Endothelial cell (in vitro differentiated cells): ENCODE measurements at regions not wholly inside any gene's neighbourhood (a gene's known extent, or its start where the extent isn't known, plus 50 kb on each side); places are given as distances from the start of the nearest gene placed in this dataset.

Experiments
- DNase-seq: peaks from one replicate; pipeline ENCODE4 v3.0.0; 2021; ENCODE audit warnings: low spot score
- H3K27ac Mint-ChIP-seq: one replicate; pipeline ENCODE4 v1.8.0; 2021; ENCODE audit warnings: mixed read lengths, inconsistent platforms; ENCODE audit not compliant: unreplicated experiment
- H3K27me3 Mint-ChIP-seq: one replicate; pipeline ENCODE4 v1.8.0; 2021; ENCODE audit warnings: mild to moderate bottlenecking, moderate library complexity, mixed read lengths, inconsistent platforms; ENCODE audit not compliant: unreplicated experiment
- H3K36me3 Mint-ChIP-seq: one replicate; pipeline ENCODE4 v1.8.0; 2021; ENCODE audit warnings: mild to moderate bottlenecking, low read depth, mixed read lengths, inconsistent platforms; ENCODE audit not compliant: unreplicated experiment
- H3K4me1 Mint-ChIP-seq: one replicate; pipeline ENCODE4 v1.8.0; 2021; ENCODE audit warnings: mild to moderate bottlenecking, mixed read lengths, inconsistent platforms; ENCODE audit not compliant: unreplicated experiment
- H3K4me3 Mint-ChIP-seq: one replicate; pipeline ENCODE4 v1.8.0; 2021; ENCODE audit warnings: mild to moderate bottlenecking, mixed read lengths, inconsistent platforms; ENCODE audit not compliant: unreplicated experiment
- H3K9me3 Mint-ChIP-seq: one replicate; pipeline ENCODE4 v1.8.0; 2021; ENCODE audit warnings: mixed read lengths, inconsistent platforms; ENCODE audit not compliant: unreplicated experiment
- CTCF ChIP-seq: fragments of 200-600 bp; sonication (generic); IDR thresholded peaks from one replicate; pipeline ENCODE4 v1.5.0; 2021; ENCODE audit warnings: antibody characterized with exemption; ENCODE audit not compliant: unreplicated experiment

DNA sequence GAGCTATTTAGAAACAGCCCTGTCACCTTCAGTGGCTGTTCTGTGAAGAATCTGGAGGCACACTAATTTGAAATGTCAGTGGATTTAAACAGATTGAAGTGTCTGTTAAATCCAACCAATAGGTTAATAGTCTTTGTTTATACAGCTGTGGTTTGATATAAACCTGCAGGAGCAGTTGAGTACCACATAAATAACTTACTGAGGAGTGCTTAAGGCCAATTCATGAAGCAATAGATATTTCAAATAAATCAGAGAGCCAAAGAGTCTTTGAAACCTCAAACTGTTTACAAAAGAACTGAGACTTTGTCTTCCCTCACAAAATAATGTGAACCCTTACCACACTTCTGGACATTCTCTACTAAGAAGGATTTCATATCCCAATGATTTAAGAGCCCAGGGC, 111.9 kb downstream of the FEM1C start:
- no peaks in the 10 kb centered on the region for H3K9me3 Mint-ChIP-seq
- H3K27me3 Mint-ChIP-seq: peaks cover 1% of the 10 kb centered on the region
- no peak overlapping the region for H3K27ac Mint-ChIP-seq
- TF ChIP-seq CTCF: no peak
- no peak overlapping the region for H3K4me3 Mint-ChIP-seq
- no peaks in the 10 kb centered on the region for H3K36me3 Mint-ChIP-seq
- no peaks in the 10 kb centered on the region for H3K4me1 Mint-ChIP-seq
- no peak for DNase-seq

DNA sequence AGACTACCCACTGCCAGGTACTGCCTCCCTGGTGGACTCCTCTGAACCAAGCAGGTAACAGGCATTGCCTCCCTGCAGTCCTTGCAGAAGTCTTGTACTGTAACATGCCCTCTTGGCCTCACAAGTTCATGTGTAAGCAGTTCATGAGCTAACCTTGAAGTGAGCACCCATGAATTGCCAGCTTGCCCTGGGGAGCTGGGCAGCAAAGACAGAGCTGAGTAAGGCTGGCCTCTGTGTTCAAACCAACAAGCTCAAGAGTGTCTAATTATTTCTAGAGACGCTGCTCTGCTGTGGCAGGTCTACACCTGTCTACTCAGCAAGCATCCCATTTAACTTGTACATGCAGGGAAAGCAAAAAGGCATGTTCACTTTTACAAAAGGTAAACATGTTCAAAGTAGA, 113.5 kb downstream of the FEM1C start:
- no peak overlapping the region for H3K4me3 Mint-ChIP-seq
- DNase-seq: no peak
- no peaks in the 10 kb centered on the region for H3K36me3 Mint-ChIP-seq
- H3K9me3 Mint-ChIP-seq: no peaks in the 10 kb centered on the region
- no peak overlapping the region for H3K27ac Mint-ChIP-seq
- no peak for TF ChIP-seq CTCF
- no peaks in the 10 kb centered on the region for H3K4me1 Mint-ChIP-seq
- peaks cover 1% of the 10 kb centered on the region for H3K27me3 Mint-ChIP-seq

GRCh38 chr5:115430374-115430773, 114.2 kb downstream of the FEM1C start:
- no peak overlapping the region for H3K4me3 Mint-ChIP-seq
- DNase-seq: no peak
- peaks cover 1% of the 10 kb centered on the region for H3K27me3 Mint-ChIP-seq
- no peaks in the 10 kb centered on the region for H3K9me3 Mint-ChIP-seq
- no peaks in the 10 kb centered on the region for H3K4me1 Mint-ChIP-seq
- H3K36me3 Mint-ChIP-seq: no peaks in the 10 kb centered on the region
- TF ChIP-seq CTCF: no peak
- H3K27ac Mint-ChIP-seq: no peak overlapping the region

- no peak for DNase-seq
- no peak for TF ChIP-seq CTCF
- H3K27me3 Mint-ChIP-seq: peaks cover 1% of the 10 kb centered on the region
- H3K4me1 Mint-ChIP-seq: peaks cover 4% of the 10 kb centered on the region
- no peaks in the 10 kb centered on the region for H3K36me3 Mint-ChIP-seq
- no peak overlapping the region for H3K4me3 Mint-ChIP-seq
- H3K27ac Mint-ChIP-seq: no peak overlapping the region
- no peaks in the 10 kb centered on the region for H3K9me3 Mint-ChIP-seq
Measured at GRCh38 chr5:115429345-115429940, 115.1 kb downstream of the FEM1C start.

DNA sequence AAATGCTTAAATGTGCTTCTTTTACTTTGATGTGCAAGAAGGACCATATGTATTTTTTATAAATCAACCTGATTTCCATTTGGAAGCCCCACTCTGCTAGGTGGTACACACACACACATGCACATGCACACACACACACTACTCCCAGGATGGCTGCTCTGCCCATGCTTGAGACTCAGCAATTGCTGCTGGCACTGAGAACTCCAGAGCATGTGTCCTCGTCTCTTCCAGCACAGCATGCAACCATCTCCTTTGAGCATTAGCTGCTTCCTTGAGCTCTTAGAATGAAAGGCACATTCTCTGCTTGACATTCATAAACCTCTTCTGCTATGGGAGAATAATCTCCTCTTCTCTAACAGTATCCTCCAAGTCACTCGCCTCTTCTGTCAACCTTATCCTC, 115.9 kb downstream of the FEM1C start:
- no peak overlapping the region for H3K27ac Mint-ChIP-seq
- peaks cover 12% of the 10 kb centered on the region for H3K4me1 Mint-ChIP-seq
- no peaks in the 10 kb centered on the region for H3K9me3 Mint-ChIP-seq
- H3K27me3 Mint-ChIP-seq: peaks cover 1% of the 10 kb centered on the region
- TF ChIP-seq CTCF: no peak
- H3K36me3 Mint-ChIP-seq: no peaks in the 10 kb centered on the region
- H3K4me3 Mint-ChIP-seq: no peak overlapping the region
- no peak for DNase-seq
